Endodermal cell (in vitro differentiated cells): ENCODE measurements at regions not wholly inside any gene's neighbourhood (a gene's known extent, or its start where the extent isn't known, plus 50 kb on each side); places are given as distances from the start of the nearest gene placed in this dataset.

Experiments used
- DNase-seq: peaks from one replicate; pipeline ENCODE4 v3.0.0-alpha.2; 2017
- H3K27ac ChIP-seq: 2 replicates; pipeline ENCODE4 v1.5.1; 2013; ENCODE audit warnings: mild to moderate bottlenecking, low read depth, low read length, moderate library complexity
- H3K27me3 ChIP-seq: 2 replicates; pipeline ENCODE4 v1.6.1; 2013; ENCODE audit warnings: mild to moderate bottlenecking, low read length, moderate library complexity; ENCODE audit not compliant: insufficient read depth, control insufficient read depth, poor library complexity, severe bottlenecking
- H3K36me3 ChIP-seq: 2 replicates; pipeline ENCODE4 v1.7.0; 2013; ENCODE audit warnings: mild to moderate bottlenecking, low read length, moderate library complexity; ENCODE audit not compliant: control insufficient read depth, insufficient read depth
- H3K4me1 ChIP-seq: one replicate; pipeline ENCODE4 v1.7.0; 2013; ENCODE audit warnings: low read length; ENCODE audit not compliant: control insufficient read depth, insufficient read depth
- H3K4me3 ChIP-seq: 2 replicates; pipeline ENCODE4 v1.5.1; 2013; ENCODE audit warnings: mild to moderate bottlenecking, low read length, moderate library complexity
- H3K9ac ChIP-seq: 2 replicates; pipeline ENCODE4 v1.6.1; 2013; ENCODE audit warnings: mild to moderate bottlenecking, low read length, moderate library complexity; ENCODE audit not compliant: poor library complexity, severe bottlenecking; ENCODE audit errors: extremely low read depth
- H3K9me3 ChIP-seq: 2 replicates; pipeline ENCODE4 v1.6.1; 2013; ENCODE audit warnings: mild to moderate bottlenecking, low read length, moderate library complexity; ENCODE audit not compliant: control insufficient read depth
- H3K27ac Mint-ChIP-seq: 2 replicates; pipeline ENCODE4 v1.8.0; 2020; ENCODE audit warnings: mixed read lengths
- H3K27me3 Mint-ChIP-seq: 2 replicates; pipeline ENCODE4 v1.8.0; 2021; ENCODE audit warnings: mild to moderate bottlenecking, mixed read lengths; ENCODE audit not compliant: insufficient read depth
- H3K36me3 Mint-ChIP-seq: 2 replicates; pipeline ENCODE4 v1.8.0; 2020; ENCODE audit warnings: low read depth, mixed read lengths
- H3K4me1 Mint-ChIP-seq: 2 replicates; pipeline ENCODE4 v1.8.0; 2020; ENCODE audit warnings: mixed read lengths
- H3K4me3 Mint-ChIP-seq: 2 replicates; pipeline ENCODE4 v1.8.0; 2020; ENCODE audit warnings: mild to moderate bottlenecking, moderate library complexity, mixed read lengths
- H3K9me3 Mint-ChIP-seq: 2 replicates; pipeline ENCODE4 v1.8.0; 2020; ENCODE audit warnings: mild to moderate bottlenecking, mixed read lengths
- whole genome bisulfite sequencing, 2 experiments: methylation state at CpG; one replicate each; pipeline versions ENCODE4 v1.1.5 to v1.1.7; 2013; ENCODE audit warnings: missing lambda C conversion rate in 2 of 2, mixed read lengths in 1 of 2; ENCODE audit not compliant: insufficient coverage in 1 of 2, insufficient read length in 1 of 2; 5-methylcytosine and 5-hydroxymethylcytosine counted together
- TF ChIP-seq, protein P1 (sequence below): fragments of 200-600 bp; sonication (generic); conservative IDR thresholded peaks from 2 replicates; pipeline ENCODE4 v1.5.0; 2021; ENCODE audit warnings: antibody characterized with exemption, mild to moderate bottlenecking

DNA sequence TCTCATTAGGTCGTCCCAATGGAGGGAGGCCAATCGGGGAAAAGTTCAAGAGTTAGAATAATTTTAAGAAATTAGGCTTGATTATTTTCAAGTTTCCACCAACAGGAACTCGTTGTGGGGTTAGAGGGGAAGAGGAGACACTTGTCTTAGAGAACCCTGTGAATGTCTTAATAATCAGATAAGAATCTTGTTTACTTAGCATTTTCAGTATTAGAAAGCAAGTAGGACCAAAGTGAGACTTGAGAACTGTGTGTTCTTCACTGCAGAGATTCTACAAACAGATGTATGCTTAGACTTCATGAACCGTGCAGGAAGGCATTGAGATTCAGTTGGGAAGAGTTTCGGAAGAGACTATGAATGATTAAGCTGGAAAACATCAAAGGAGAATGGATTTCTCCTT, 69.0 kb upstream of the HMHB1 start:
- Histone ChIP-seq H3K27me3 (peaks cover 14% of the 10 kb centered on the region), H3K27ac (no peak overlapping the region), H3K4me1 (no peaks in the 10 kb centered on the region), H3K9ac (no peak overlapping the region), H3K36me3 (no peaks in the 10 kb centered on the region), H3K4me3 (no peak overlapping the region), H3K9me3 (no peaks in the 10 kb centered on the region)
- 89 to 92% methylated on average over 5 of the region's 5 CpGs for WGBS, 2 experiments
- Mint-ChIP-seq H3K36me3 (no peaks in the 10 kb centered on the region), H3K27me3 (peaks cover 33% of the 10 kb centered on the region), H3K27ac (no peak overlapping the region), H3K4me1 (peaks cover 15% of the 10 kb centered on the region), H3K4me3 (no peak overlapping the region), H3K9me3 (no peaks in the 10 kb centered on the region)
- DNase-seq = no peak
- TF ChIP-seq, protein P1, sequence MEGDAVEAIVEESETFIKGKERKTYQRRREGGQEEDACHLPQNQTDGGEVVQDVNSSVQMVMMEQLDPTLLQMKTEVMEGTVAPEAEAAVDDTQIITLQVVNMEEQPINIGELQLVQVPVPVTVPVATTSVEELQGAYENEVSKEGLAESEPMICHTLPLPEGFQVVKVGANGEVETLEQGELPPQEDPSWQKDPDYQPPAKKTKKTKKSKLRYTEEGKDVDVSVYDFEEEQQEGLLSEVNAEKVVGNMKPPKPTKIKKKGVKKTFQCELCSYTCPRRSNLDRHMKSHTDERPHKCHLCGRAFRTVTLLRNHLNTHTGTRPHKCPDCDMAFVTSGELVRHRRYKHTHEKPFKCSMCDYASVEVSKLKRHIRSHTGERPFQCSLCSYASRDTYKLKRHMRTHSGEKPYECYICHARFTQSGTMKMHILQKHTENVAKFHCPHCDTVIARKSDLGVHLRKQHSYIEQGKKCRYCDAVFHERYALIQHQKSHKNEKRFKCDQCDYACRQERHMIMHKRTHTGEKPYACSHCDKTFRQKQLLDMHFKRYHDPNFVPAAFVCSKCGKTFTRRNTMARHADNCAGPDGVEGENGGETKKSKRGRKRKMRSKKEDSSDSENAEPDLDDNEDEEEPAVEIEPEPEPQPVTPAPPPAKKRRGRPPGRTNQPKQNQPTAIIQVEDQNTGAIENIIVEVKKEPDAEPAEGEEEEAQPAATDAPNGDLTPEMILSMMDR = no peak

DNA sequence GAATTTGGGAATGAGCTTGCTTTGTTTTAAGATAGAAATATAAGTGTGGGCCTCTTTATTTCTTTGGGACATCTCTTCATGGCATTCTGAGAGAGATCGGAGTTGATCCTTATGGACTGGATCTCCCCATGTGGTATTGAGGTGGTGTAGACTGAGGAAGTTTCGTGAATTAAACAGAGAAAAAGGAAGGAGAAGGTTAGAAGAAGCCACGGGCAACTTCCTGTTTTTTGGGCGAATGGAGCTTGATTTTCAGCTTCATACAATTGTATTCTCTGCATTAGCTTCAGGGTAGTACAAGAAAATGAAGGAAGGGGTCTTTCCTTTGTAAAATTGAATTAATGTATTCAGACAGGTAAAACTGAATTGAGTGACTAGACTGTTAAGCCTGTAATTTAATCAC, 70.5 kb upstream of the HMHB1 start:
- Histone ChIP-seq H3K4me1 (no peaks in the 10 kb centered on the region), H3K9ac (no peak overlapping the region), H3K27ac (no peak overlapping the region), H3K9me3 (no peaks in the 10 kb centered on the region), H3K4me3 (no peak overlapping the region), H3K27me3 (peaks cover 14% of the 10 kb centered on the region), H3K36me3 (no peaks in the 10 kb centered on the region)
- TF ChIP-seq, protein P1 = no peak
- Mint-ChIP-seq H3K27ac (no peak overlapping the region), H3K27me3 (peaks cover 42% of the 10 kb centered on the region), H3K4me1 (peaks cover 15% of the 10 kb centered on the region), H3K9me3 (no peaks in the 10 kb centered on the region), H3K36me3 (no peaks in the 10 kb centered on the region), H3K4me3 (no peak overlapping the region)
- no peak for DNase-seq
- 87 to 92% methylated on average over 3 of the region's 4 CpGs for WGBS, 2 experiments

DNA sequence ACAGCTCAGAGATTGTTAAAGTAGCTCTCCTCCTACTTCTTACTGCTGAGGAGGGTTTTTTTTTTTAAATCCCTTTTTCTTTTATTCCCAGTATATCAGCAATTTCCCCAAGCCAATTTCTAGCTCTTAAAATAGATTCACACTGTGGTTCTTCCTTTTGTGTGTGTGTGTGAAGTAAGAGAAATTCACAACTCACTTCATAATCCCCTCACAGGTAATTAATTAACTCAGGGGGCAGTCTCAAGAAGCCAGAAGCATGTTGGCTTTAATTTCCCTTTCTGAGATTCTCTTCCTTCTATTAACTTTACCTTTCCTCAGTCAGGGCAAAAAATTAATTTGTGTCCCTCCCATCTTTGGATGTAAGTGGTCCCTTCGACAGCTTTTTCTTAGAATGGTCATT, 71.0 kb upstream of the HMHB1 start:
- no peak for DNase-seq
- Histone ChIP-seq H3K27me3 (peaks cover 14% of the 10 kb centered on the region), H3K4me3 (no peak overlapping the region), H3K27ac (no peak overlapping the region), H3K36me3 (no peaks in the 10 kb centered on the region), H3K9me3 (no peaks in the 10 kb centered on the region), H3K9ac (no peak overlapping the region), H3K4me1 (no peaks in the 10 kb centered on the region)
- TF ChIP-seq, protein P1 = no peak
- H3K27me3 Mint-ChIP-seq = peaks cover 43% of the 10 kb centered on the region
- H3K36me3 Mint-ChIP-seq = no peaks in the 10 kb centered on the region
- no peaks in the 10 kb centered on the region for H3K9me3 Mint-ChIP-seq
- H3K27ac Mint-ChIP-seq = no peak overlapping the region
- 82 to 100% methylated on average over 1 of the region's 1 CpG for WGBS, 2 experiments
- H3K4me1 Mint-ChIP-seq = peaks cover 15% of the 10 kb centered on the region
- no peak overlapping the region for H3K4me3 Mint-ChIP-seq
